Body of pancreas (tissue), 4 donors: ENCODE measurements at regions not wholly inside any gene's neighbourhood (a gene's known extent, or its start where the extent isn't known, plus 50 kb on each side); places are given as distances from the start of the nearest gene placed in this dataset.

Experiments used
- ATAC-seq: fragments of 150-250 bp; one replicate; pipeline ENCODE4 v1.9.1; 2016
- DNase-seq, 4 donors: peaks; one replicate each; pipeline ENCODE4 v3.0.0-alpha.2; 2019
- H3K27ac ChIP-seq, 4 donors: fragments of 200-600 bp; sonication (generic); 1 replicate in 3 of 4; 2 replicates in 1 of 4; pipeline versions ENCODE4 v1.5.1 to v1.6.1; 2016 to 2019; ENCODE audit warnings: mild to moderate bottlenecking in 1 of 4, mixed read lengths in 1 of 4, moderate library complexity in 1 of 4
- H3K27me3 ChIP-seq, 2 donors: fragments of 200-600 bp; sonication (generic); one replicate each; pipeline ENCODE4 v1.6.0; 2016; ENCODE audit warnings: mild to moderate bottlenecking in 1 of 2
- H3K36me3 ChIP-seq, 2 donors: fragments of 200-600 bp; sonication (generic); replicated peaks in 1 of 2; 2 replicates each; pipeline ENCODE4 v1.5.1; 2016; ENCODE audit warnings: low read depth in 2 of 2; ENCODE audit not compliant: insufficient read depth in 1 of 2
- H3K4me1 ChIP-seq: fragments of 200-600 bp; sonication (generic); one replicate; pipeline ENCODE4 v1.6.0; 2016
- H3K4me3 ChIP-seq, 2 donors: fragments of 200-600 bp; sonication (generic); 1 replicate in 1 of 2; 2 replicates in 1 of 2; pipeline ENCODE4 v1.5.1; 2016 to 2019
- H3K9me3 ChIP-seq, 3 donors: fragments of 200-600 bp; sonication (generic); 1 replicate in 2 of 3; 2 replicates in 1 of 3; pipeline ENCODE4 v1.5.1; 2016
- CTCF ChIP-seq, 7 experiments: fragments of 450-650 bp in 4 of 7; fragments of 200-600 bp in 3 of 7; sonication (generic) in 3 of 7; IDR thresholded peaks; one replicate each; pipeline ENCODE4 v1.5.1; 2016 to 2019; ENCODE audit warnings: antibody characterized with exemption in 7 of 7
- POLR2A ChIP-seq, 3 donors: fragments of 450-650 bp; IDR thresholded peaks; one replicate each; pipeline ENCODE4 v1.6.1; 2016; ENCODE audit warnings: antibody characterized with exemption in 3 of 3, mild to moderate bottlenecking in 2 of 3
- WGBS, 2 donors: methylation state at CpG; one replicate each; pipeline ENCODE4 v1.1.5; 2017; 5-methylcytosine and 5-hydroxymethylcytosine counted together
- intact Hi-C: fragments of 100-400 bp; cut with DNase I; formaldehyde crosslinking; loops from one replicate; pipeline ENCODE4 v1.15.1; 2023

GRCh38 chr7:84399661-84400060 lies 205.1 kb upstream of the SEMA3A start:
- no peak for ATAC-seq
- 10 to 41% methylated on average over 1 of the region's 1 CpG for WGBS, 2 donors

GRCh38 chr7:84394219-84394618 lies 199.6 kb upstream of the SEMA3A start:
- no peak for TF ChIP-seq POLR2A (IDR thresholded peaks at IDR 0.05)
- TF ChIP-seq CTCF (IDR thresholded peaks at IDR 0.05): no peak
- intact Hi-C loops: no loop called here
- Histone ChIP-seq H3K36me3 (no peaks in the 10 kb centered on the region), H3K9me3 (no peaks in the 10 kb centered on the region), H3K4me3 (no peak overlapping the region), H3K27me3 (no peaks in the 10 kb centered on the region), H3K27ac (no peak overlapping the region), H3K4me1 (no peaks in the 10 kb centered on the region)
- ATAC-seq: no peak
- no peak for DNase-seq

More at GRCh38 chr7:84399661-84400060, 205.1 kb upstream of the SEMA3A start:
- H3K36me3 ChIP-seq: no peaks in the 10 kb centered on the region
- intact Hi-C loops: no loop called here
- TF ChIP-seq POLR2A (IDR thresholded peaks at IDR 0.05) (no peak), CTCF (IDR thresholded peaks at IDR 0.05) (no peak)
- no peaks in the 10 kb centered on the region for H3K27me3 ChIP-seq
- H3K27ac ChIP-seq: no peak overlapping the region
- no peak overlapping the region for H3K4me3 ChIP-seq
- no peak for DNase-seq
- peaks cover 0 to 18% (median 0%) of the 10 kb centered on the region in 3 donors for H3K9me3 ChIP-seq
- no peaks in the 10 kb centered on the region for H3K4me1 ChIP-seq

GRCh38 chr7:84393786-84394185 lies 199.2 kb upstream of the SEMA3A start:
- ATAC-seq: no peak
- intact Hi-C loops: no loop called here
- Histone ChIP-seq H3K4me3 (no peak overlapping the region), H3K36me3 (no peaks in the 10 kb centered on the region), H3K27ac (no peak overlapping the region), H3K27me3 (no peaks in the 10 kb centered on the region), H3K4me1 (no peaks in the 10 kb centered on the region), H3K9me3 (no peaks in the 10 kb centered on the region)
- TF ChIP-seq CTCF (IDR thresholded peaks at IDR 0.05) (no peak), POLR2A (IDR thresholded peaks at IDR 0.05) (no peak)
- DNase-seq: no peak

GRCh38 chr7:84390845-84391244 lies 196.3 kb upstream of the SEMA3A start:
- H3K36me3 ChIP-seq: no peaks in the 10 kb centered on the region
- WGBS, 2 donors: 49 to 51% methylated on average over 3 of the region's 3 CpGs
- H3K4me3 ChIP-seq: no peak overlapping the region
- H3K27me3 ChIP-seq: no peaks in the 10 kb centered on the region
- no peak for TF ChIP-seq POLR2A (IDR thresholded peaks at IDR 0.05)
- TF ChIP-seq CTCF (IDR thresholded peaks at IDR 0.05): no peak
- no peaks in the 10 kb centered on the region for H3K4me1 ChIP-seq
- DNase-seq (no peak), ATAC-seq (no peak)
- no peaks in the 10 kb centered on the region for H3K9me3 ChIP-seq
- intact Hi-C loops: no loop called here
- H3K27ac ChIP-seq: no peak overlapping the region

GRCh38 chr7:84389242-84389641 lies 194.7 kb upstream of the SEMA3A start:
- H3K36me3 ChIP-seq: no peaks in the 10 kb centered on the region
- intact Hi-C loops: no loop called here
- no peaks in the 10 kb centered on the region for H3K9me3 ChIP-seq
- no peak overlapping the region for H3K27ac ChIP-seq
- 60 to 69% methylated on average over 4 of the region's 4 CpGs for WGBS, 2 donors
- H3K27me3 ChIP-seq: no peaks in the 10 kb centered on the region
- TF ChIP-seq POLR2A (IDR thresholded peaks at IDR 0.05) (no peak), CTCF (IDR thresholded peaks at IDR 0.05) (no peak)
- ATAC-seq: no peak
- no peak overlapping the region for H3K4me3 ChIP-seq
- no peak for DNase-seq
- H3K4me1 ChIP-seq: no peaks in the 10 kb centered on the region
